Brain microvascular endothelial cell (primary cell): ENCODE measurements at regions not wholly inside any gene's neighbourhood (a gene's known extent, or its start where the extent isn't known, plus 50 kb on each side); places are given as distances from the start of the nearest gene placed in this dataset.

Source experiments
- DNase-seq: peaks from one replicate; pipeline ENCODE4 v3.0.0-alpha.2; 2020
- H3K27ac ChIP-seq: fragments of 250-450 bp; sonication (Bioruptor Pico); 2 replicates; pipeline ENCODE4 v1.5.1; 2020; ENCODE audit warnings: mild to moderate bottlenecking, moderate library complexity
- H3K27me3 ChIP-seq: fragments of 250-450 bp; sonication (Bioruptor Pico); replicated peaks from 2 replicates; pipeline ENCODE4 v1.5.1; 2020; ENCODE audit warnings: mild to moderate bottlenecking
- H3K36me3 ChIP-seq: fragments of 250-450 bp; sonication (Bioruptor Pico); replicated peaks from 2 replicates; pipeline ENCODE4 v1.5.1; 2020; ENCODE audit warnings: mild to moderate bottlenecking
- H3K4me3 ChIP-seq: 2 replicates; pipeline ENCODE4 v1.5.1; 2011; ENCODE audit warnings: low read depth, mild to moderate bottlenecking, control low read depth, low read length, moderate library complexity
- in situ Hi-C: cut with HindIII; loops from 2 replicates; pipeline ENCODE4 v1.10.0; 2017; ENCODE audit warnings: low sequenced_read_pairs, low pct_ligation_motif_present
- TF ChIP-seq, protein P1 (sequence below): IDR thresholded peaks from 2 replicates; pipeline ENCODE4 v1.5.1; 2011; ENCODE audit warnings: low read depth, mild to moderate bottlenecking, moderate library complexity, low read length, control low read depth, inconsistent platforms; ENCODE audit errors: missing control alignments

DNA sequence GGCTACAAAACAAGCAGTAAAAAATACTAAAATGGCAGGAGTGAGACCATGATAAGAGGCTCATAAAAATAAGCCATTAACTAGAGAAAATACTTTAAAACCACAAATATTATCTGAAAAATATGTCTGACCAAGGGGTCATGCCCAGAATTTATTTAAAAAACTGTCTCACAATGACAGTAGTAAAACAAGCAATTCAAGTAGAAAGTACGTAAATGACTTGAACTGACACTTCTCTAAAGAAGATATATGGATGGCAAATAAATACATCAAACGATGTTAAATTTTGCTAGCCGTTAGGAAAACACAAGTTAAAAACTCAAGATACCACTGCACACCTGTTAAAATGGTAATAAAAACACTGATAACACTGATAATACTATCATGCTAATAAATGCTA lies 353.9 kb upstream of the GRAMD2B start:
- Histone ChIP-seq H3K27ac (no peak overlapping the region), H3K36me3 (no peaks in the 10 kb centered on the region), H3K4me3 (no peak overlapping the region), H3K27me3 (no peaks in the 10 kb centered on the region)
- TF ChIP-seq, protein P1, sequence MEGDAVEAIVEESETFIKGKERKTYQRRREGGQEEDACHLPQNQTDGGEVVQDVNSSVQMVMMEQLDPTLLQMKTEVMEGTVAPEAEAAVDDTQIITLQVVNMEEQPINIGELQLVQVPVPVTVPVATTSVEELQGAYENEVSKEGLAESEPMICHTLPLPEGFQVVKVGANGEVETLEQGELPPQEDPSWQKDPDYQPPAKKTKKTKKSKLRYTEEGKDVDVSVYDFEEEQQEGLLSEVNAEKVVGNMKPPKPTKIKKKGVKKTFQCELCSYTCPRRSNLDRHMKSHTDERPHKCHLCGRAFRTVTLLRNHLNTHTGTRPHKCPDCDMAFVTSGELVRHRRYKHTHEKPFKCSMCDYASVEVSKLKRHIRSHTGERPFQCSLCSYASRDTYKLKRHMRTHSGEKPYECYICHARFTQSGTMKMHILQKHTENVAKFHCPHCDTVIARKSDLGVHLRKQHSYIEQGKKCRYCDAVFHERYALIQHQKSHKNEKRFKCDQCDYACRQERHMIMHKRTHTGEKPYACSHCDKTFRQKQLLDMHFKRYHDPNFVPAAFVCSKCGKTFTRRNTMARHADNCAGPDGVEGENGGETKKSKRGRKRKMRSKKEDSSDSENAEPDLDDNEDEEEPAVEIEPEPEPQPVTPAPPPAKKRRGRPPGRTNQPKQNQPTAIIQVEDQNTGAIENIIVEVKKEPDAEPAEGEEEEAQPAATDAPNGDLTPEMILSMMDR, result no peak
- in situ Hi-C loops, result no loop called here
- DNase-seq, result no peak

- no peaks in the 10 kb centered on the region for H3K27me3 ChIP-seq
- no peak overlapping the region for H3K27ac ChIP-seq
- DNase-seq, result peak; percentile 43
- no peaks in the 10 kb centered on the region for H3K36me3 ChIP-seq
- H3K4me3 ChIP-seq, result no peak overlapping the region
- TF ChIP-seq, protein P1, result no peak
- in situ Hi-C loops, result no loop called here
Measured at GRCh38 chr5:126070481-126070880, 352.7 kb upstream of the GRAMD2B start.

DNA sequence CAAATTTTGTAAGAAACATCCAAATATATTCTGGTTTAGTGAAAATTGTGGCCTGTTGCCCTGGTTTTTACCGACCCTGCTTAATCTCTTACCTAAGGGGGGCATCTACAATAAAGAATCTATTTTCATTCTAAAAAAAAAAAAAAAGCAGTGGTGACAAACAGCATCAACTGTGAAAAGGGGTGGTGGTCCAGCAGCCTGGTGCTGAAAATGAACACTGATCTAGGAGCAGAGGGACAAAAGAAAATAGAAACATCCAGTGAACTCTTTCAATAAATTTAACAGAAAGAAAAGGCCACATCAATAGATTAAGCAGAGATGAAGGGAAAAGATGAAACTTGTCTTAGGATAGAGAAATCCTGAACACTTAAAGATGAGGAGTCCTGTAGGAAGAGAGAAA lies 348.7 kb upstream of the GRAMD2B start:
- no peak for DNase-seq
- no peak overlapping the region for H3K27ac ChIP-seq
- no peak overlapping the region for H3K4me3 ChIP-seq
- H3K27me3 ChIP-seq, result no peaks in the 10 kb centered on the region
- in situ Hi-C loops, result no loop called here
- TF ChIP-seq, protein P1, result no peak
- H3K36me3 ChIP-seq, result no peaks in the 10 kb centered on the region

DNA sequence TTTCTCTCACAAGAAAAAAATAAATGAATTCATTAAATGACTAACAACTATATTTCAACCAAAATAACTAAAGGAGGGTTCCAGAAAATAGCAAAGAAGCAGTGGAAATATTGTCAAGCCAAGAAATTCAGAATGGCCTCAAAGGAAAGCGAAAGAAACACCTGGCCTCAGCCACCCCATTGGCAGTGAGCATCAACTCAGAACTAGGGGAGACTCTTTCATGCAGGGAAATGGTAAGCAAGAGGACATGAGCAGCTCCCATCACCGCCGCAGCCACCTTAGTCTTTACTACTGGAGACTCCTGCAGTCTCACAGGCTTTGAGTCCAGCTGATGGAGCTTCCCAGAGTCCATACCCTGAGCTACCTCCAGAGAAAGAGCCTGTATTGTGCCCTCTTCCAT lies 343.9 kb upstream of the GRAMD2B start:
- in situ Hi-C loops, result no loop called here
- no peak for DNase-seq
- Histone ChIP-seq H3K27ac (no peak overlapping the region), H3K4me3 (no peak overlapping the region), H3K36me3 (no peaks in the 10 kb centered on the region), H3K27me3 (no peaks in the 10 kb centered on the region)
- TF ChIP-seq, protein P1, result no peak

DNA sequence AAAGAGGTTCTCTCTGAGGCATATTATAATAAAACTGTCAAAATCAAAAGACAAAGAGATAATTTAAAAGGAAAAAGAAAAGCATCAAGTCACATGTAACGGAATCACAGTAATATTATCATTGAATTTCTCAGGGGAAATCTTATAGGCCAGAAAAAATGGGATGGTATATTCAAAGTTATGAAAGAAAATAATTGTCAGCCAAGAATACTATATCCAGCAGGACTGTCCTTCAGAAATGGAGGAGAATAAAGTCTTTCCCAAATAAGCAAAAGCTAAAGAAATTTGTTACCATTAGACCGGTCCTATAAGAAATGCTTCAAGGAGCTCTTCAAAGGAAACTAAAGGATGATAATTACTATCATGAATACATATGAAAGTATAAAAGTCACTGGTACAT lies 342.0 kb upstream of the GRAMD2B start:
- TF ChIP-seq, protein P1, result no peak
- H3K27me3 ChIP-seq, result no peaks in the 10 kb centered on the region
- in situ Hi-C loops, result no loop called here
- H3K4me3 ChIP-seq, result no peak overlapping the region
- no peaks in the 10 kb centered on the region for H3K36me3 ChIP-seq
- no peak for DNase-seq
- H3K27ac ChIP-seq, result no peak overlapping the region

GRCh38 chr5:126093041-126093440 lies 330.2 kb upstream of the GRAMD2B start:
- Histone ChIP-seq H3K27ac (no peak overlapping the region), H3K4me3 (no peak overlapping the region), H3K27me3 (no peaks in the 10 kb centered on the region), H3K36me3 (no peaks in the 10 kb centered on the region)
- TF ChIP-seq, protein P1, result no peak
- no peak for DNase-seq
- in situ Hi-C loops, result no loop called here
